HFFc6 (cell line): ENCODE measurements at regions not wholly inside any gene's neighbourhood (a gene's known extent, or its start where the extent isn't known, plus 50 kb on each side); places are given as distances from the start of the nearest gene placed in this dataset.

Source experiments
- DNase-seq: peaks from one replicate; pipeline ENCODE4 v3.0.0-alpha.2; 2018
- H3K27ac Mint-ChIP-seq: 2 replicates; pipeline ENCODE4 v1.8.0; 2020; ENCODE audit warnings: mild to moderate bottlenecking, mixed read lengths
- H3K27me3 Mint-ChIP-seq: 2 replicates; pipeline ENCODE4 v1.8.0; 2021; ENCODE audit warnings: mild to moderate bottlenecking, moderate library complexity, mixed read lengths; ENCODE audit not compliant: insufficient read depth
- H3K36me3 Mint-ChIP-seq: 2 replicates; pipeline ENCODE4 v1.8.0; 2021; ENCODE audit warnings: low read depth, mixed read lengths
- H3K4me1 Mint-ChIP-seq: 2 replicates; pipeline ENCODE4 v1.8.0; 2020; ENCODE audit warnings: low read depth, mixed read lengths
- H3K4me3 Mint-ChIP-seq: 2 replicates; pipeline ENCODE4 v1.8.0; 2020; ENCODE audit warnings: mild to moderate bottlenecking, moderate library complexity, mixed read lengths
- H3K9me3 Mint-ChIP-seq: 2 replicates; pipeline ENCODE4 v1.8.0; 2020; ENCODE audit warnings: mild to moderate bottlenecking, mixed read lengths
- CTCF ChIP-seq: fragments of 200-600 bp; sonication (generic); IDR thresholded peaks from 2 replicates; pipeline ENCODE4 v1.5.0; 2021; ENCODE audit warnings: antibody characterized with exemption, mild to moderate bottlenecking

- Mint-ChIP-seq H3K27ac (peak overlapping the region; percentile 5; the same call in 1 of the 2 replicates), H3K4me1 (peaks cover 58% of the 10 kb centered on the region), H3K4me3 (no peak overlapping the region), H3K36me3 (no peaks in the 10 kb centered on the region; the same call in 1 of the 2 replicates), H3K9me3 (no peaks in the 10 kb centered on the region), H3K27me3 (peaks cover 4% of the 10 kb centered on the region; the same call in 1 of the 2 replicates)
- no peak for DNase-seq
- no peak for TF ChIP-seq CTCF
Observed at GRCh38 chr14:65223636-65224035, 121.3 kb upstream of the MAX start.

- H3K27ac Mint-ChIP-seq, result no peak overlapping the region
- H3K36me3 Mint-ChIP-seq, result no peaks in the 10 kb centered on the region; the same call in 1 of the 2 replicates
- peaks cover 69% of the 10 kb centered on the region for H3K4me1 Mint-ChIP-seq
- H3K4me3 Mint-ChIP-seq, result no peak overlapping the region
- H3K27me3 Mint-ChIP-seq, result peaks cover 4% of the 10 kb centered on the region; the same call in 1 of the 2 replicates
- no peak for TF ChIP-seq CTCF
- no peaks in the 10 kb centered on the region for H3K9me3 Mint-ChIP-seq
- DNase-seq, result no peak
Observed at GRCh38 chr14:65224799-65225198, 122.5 kb upstream of the MAX start.

GRCh38 chr14:65225299-65226159 lies 123.2 kb upstream of the MAX start:
- Mint-ChIP-seq H3K36me3 (no peaks in the 10 kb centered on the region; the same call in 1 of the 2 replicates), H3K4me1 (peaks cover 76% of the 10 kb centered on the region), H3K4me3 (no peak overlapping the region), H3K9me3 (no peaks in the 10 kb centered on the region), H3K27ac (no peak overlapping the region), H3K27me3 (peaks cover 3% of the 10 kb centered on the region; the same call in 1 of the 2 replicates)
- no peak for DNase-seq
- no peak for TF ChIP-seq CTCF

- no peaks in the 10 kb centered on the region for H3K27me3 Mint-ChIP-seq
- peaks cover 70% of the 10 kb centered on the region for H3K4me1 Mint-ChIP-seq
- H3K9me3 Mint-ChIP-seq, result no peaks in the 10 kb centered on the region
- H3K36me3 Mint-ChIP-seq, result no peaks in the 10 kb centered on the region; the same call in 1 of the 2 replicates
- H3K4me3 Mint-ChIP-seq, result no peak overlapping the region
- peak; percentile 32 for DNase-seq
- H3K27ac Mint-ChIP-seq, result peak overlapping the region; percentile 43
- TF ChIP-seq CTCF, result no peak
Observed at GRCh38 chr14:65226824-65227604, 124.7 kb upstream of the MAX start.

- no peaks in the 10 kb centered on the region for H3K27me3 Mint-ChIP-seq
- H3K4me1 Mint-ChIP-seq, result peaks cover 61% of the 10 kb centered on the region
- no peaks in the 10 kb centered on the region; the same call in 1 of the 2 replicates for H3K36me3 Mint-ChIP-seq
- H3K27ac Mint-ChIP-seq, result peak overlapping the region; percentile 97
- TF ChIP-seq CTCF, result no peak
- peak overlapping the region; percentile 4; the same call in 1 of the 2 replicates for H3K4me3 Mint-ChIP-seq
- DNase-seq, result no peak
- H3K9me3 Mint-ChIP-seq, result no peaks in the 10 kb centered on the region
Observed at GRCh38 chr14:65228436-65228835, 126.1 kb upstream of the MAX start.
